ENCODE measurements at regions not wholly inside any gene's neighbourhood (a gene's known extent, or its start where the extent isn't known, plus 50 kb on each side); places are given as distances from the start of the nearest gene placed in this dataset.

DNA sequence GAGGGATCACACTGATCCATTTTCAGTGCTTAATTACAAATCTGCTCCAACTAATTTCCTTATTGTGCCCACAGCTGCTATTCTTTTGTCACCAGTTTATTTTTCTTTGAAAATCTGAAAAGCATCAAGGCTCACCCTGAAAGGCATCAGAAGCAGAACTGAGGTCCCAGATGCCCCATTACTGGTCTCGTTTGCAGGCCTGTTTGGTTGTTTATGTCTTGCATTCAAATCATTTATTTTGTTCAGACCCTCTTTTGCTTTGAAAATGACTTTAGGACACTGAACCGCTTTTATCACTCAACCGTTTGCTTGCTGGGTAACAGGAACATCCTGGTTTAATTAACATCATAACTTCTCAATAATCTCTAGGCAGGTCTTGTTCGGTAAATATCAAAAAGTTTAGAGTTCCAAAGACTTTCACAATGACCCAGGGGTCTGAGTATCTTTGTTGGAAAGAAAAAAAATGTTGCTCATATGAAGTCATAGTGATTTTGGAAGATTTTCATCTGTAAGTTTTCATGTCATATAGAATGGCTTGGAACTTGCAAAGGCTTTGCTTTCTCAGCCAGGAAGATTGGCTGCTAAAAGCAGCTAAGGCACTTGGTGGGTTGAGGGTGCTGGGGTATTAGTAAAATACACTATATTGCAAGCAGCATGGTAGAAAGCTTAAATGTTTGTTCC lies 398.3 kb upstream of the NPVF start:
- H3F3A ChIP-seq (ENCODE audit: insufficient read depth, low read length, poor library complexity, severe bottlenecking) = no peaks in the 10 kb centered on the region
- no peaks in the 10 kb centered on the region for H3K9me2 ChIP-seq (ENCODE audit: insufficient read depth, low read length)
- H4K20me1 ChIP-seq (ENCODE audit: insufficient read depth) = no peaks in the 10 kb centered on the region
- H3K9me3 ChIP-seq (ENCODE audit: low read length) = no peaks in the 10 kb centered on the region
- no peak overlapping the region for H3K4me3 ChIP-seq (ENCODE audit: low read length)
- no peaks in the 10 kb centered on the region for H3K79me2 ChIP-seq (replicated peaks; ENCODE audit: insufficient read depth, low read length)
- H3K9ac ChIP-seq (ENCODE audit: low read length) = no peak overlapping the region
- no peak overlapping the region for H3K4me2 ChIP-seq (ENCODE audit: low read length)
- no peak overlapping the region for H2AFZ ChIP-seq (ENCODE audit: low read depth, low read length)
- TF ChIP-seq EP300 (conservative IDR thresholded peaks at IDR 0.05; ENCODE audit: poor library complexity, severe bottlenecking) (no peak), TAF1 (IDR thresholded peaks at IDR 0.05; ENCODE audit: low read depth) (no peak), EZH2 (IDR thresholded peaks at IDR 0.05; ENCODE audit: borderline replicate concordance, insufficient read depth, low read length, poor library complexity, severe bottlenecking) (no peak), POLR2AphosphoS5 (IDR thresholded peaks at IDR 0.05) (no peak), MXI1 (conservative IDR thresholded peaks at IDR 0.05; ENCODE audit: poor library complexity, severe bottlenecking) (no peak), REST (IDR thresholded peaks at IDR 0.05; ENCODE audit: borderline replicate concordance) (no peak), CTCF (IDR thresholded peaks at IDR 0.05; ENCODE audit: poor library complexity, severe bottlenecking) (no peak), RAD21 (conservative IDR thresholded peaks at IDR 0.05) (no peak), SMC3 (conservative IDR thresholded peaks at IDR 0.05; ENCODE audit: poor library complexity) (no peak)
- no peaks in the 10 kb centered on the region for H3K27me3 ChIP-seq (ENCODE audit: insufficient read depth, low read depth, low read length)
- no peaks in the 10 kb centered on the region for H3K36me3 ChIP-seq (ENCODE audit: insufficient read depth, low read length)
- no peak overlapping the region for H3K27ac ChIP-seq (ENCODE audit: low read length)

DNA sequence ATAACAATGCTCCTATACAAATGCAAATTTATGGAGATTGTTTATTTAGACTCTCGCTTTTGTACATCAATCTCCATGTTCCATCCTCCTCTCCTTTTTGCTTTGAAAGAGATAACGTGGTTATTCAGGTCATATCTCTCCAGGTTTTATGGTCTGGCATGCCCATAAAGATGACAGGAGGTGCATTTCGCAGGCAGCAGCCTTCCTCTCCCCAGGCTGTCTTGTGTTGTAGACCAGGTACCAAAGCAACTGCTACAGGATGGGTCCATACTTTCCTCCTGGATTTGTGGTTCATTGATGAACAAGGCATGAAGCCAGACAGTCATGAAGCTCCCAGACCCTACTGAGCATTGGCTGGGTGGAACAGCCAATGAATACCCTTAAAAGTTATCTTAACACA lies 400.2 kb upstream of the NPVF start:
- Histone ChIP-seq H2AFZ (ENCODE audit: low read depth, low read length) (no peak overlapping the region), H3K9me2 (ENCODE audit: insufficient read depth, low read length) (no peaks in the 10 kb centered on the region), H3K27ac (ENCODE audit: low read length) (no peak overlapping the region), H3K4me2 (ENCODE audit: low read length) (no peak overlapping the region), H3F3A (ENCODE audit: insufficient read depth, low read length, poor library complexity, severe bottlenecking) (no peaks in the 10 kb centered on the region), H4K20me1 (ENCODE audit: insufficient read depth) (no peaks in the 10 kb centered on the region), H3K27me3 (ENCODE audit: insufficient read depth, low read depth, low read length) (no peaks in the 10 kb centered on the region), H3K9me3 (ENCODE audit: low read length) (no peaks in the 10 kb centered on the region), H3K36me3 (ENCODE audit: insufficient read depth, low read length) (no peaks in the 10 kb centered on the region), H3K9ac (ENCODE audit: low read length) (no peak overlapping the region), H3K79me2 (replicated peaks; ENCODE audit: insufficient read depth, low read length) (no peaks in the 10 kb centered on the region), H3K4me3 (ENCODE audit: low read length) (no peak overlapping the region)
- TF ChIP-seq REST (IDR thresholded peaks at IDR 0.05; ENCODE audit: borderline replicate concordance) (no peak), EZH2 (IDR thresholded peaks at IDR 0.05; ENCODE audit: borderline replicate concordance, insufficient read depth, low read length, poor library complexity, severe bottlenecking) (no peak), MXI1 (conservative IDR thresholded peaks at IDR 0.05; ENCODE audit: poor library complexity, severe bottlenecking) (no peak), EP300 (conservative IDR thresholded peaks at IDR 0.05; ENCODE audit: poor library complexity, severe bottlenecking) (no peak)

All from neural cell (in vitro differentiated cells).